T follicular helper cell (primary cell): ENCODE measurements at regions not wholly inside any gene's neighbourhood (a gene's known extent, or its start where the extent isn't known, plus 50 kb on each side); places are given as distances from the start of the nearest gene placed in this dataset.
"Not testable (repeated sequence)": the region's sequence is repeated elsewhere in the genome, so short reads cannot be mapped to it uniquely, and the experiment has no call there.

Experiments used
- DNase-seq: peaks from one replicate; pipeline ENCODE4 v3.0.0-alpha.2; 2020; ENCODE audit warnings: low read depth

DNA sequence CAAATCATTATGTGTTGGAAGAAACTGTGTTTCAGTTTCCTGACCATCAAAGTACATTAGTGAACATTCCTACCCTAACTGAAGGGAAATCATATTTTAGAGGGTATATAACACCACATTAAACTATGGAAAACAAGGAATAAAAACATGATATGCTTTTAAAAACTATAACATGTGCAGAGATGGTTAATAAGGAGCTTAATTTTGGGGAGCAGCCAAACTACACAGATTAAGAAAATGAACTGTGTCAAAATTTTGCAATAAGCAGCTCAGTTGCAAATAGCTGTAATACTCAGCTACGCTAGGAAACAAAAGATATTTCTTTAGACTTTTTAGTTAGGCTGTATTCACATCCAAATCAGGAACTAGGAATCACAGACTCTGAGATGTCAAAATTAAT, 1115.7 kb upstream of the CELF2 start:
- DNase-seq: no peak

DNA sequence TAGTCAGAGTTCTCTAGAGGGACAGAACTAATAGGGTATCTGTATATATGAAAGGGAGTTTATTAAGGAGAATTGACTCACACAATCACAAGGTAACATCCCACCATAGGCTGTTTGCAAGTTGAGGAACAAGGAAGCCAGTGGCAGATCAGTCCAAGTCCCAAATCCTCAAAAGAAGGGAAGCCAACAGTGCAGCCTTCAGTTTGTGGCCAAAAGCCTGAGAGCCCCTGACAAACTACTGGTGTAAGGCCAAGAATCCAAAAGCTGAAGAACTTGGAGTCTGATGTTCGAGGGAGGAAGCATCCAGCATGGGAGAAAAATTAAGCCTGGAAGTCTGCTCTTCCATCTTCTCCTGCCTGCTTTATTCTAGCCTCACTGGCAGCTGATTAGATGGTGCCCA, 1107.2 kb upstream of the CELF2 start:
- DNase-seq: no peak

DNA sequence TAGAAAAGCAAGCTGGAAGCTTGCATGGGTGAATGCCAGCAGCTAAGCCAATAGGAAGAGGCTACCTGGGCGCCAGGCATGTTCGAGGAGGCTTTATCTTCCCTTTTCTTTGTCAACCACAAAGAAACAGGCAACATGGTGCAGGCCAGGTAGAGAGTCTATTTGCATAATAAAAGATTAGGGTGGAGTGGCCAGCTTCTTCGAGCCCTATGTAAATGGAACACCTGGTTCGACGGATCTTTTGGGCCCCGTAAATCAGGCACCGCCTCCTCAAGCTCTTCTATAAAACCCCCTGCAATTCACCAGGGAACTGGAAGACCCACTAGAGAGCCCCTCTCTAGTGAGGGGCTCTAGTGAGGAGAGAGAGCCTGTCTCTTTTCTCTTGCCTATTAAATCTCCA, 1106.2 kb upstream of the CELF2 start:
- no peak for DNase-seq

DNA sequence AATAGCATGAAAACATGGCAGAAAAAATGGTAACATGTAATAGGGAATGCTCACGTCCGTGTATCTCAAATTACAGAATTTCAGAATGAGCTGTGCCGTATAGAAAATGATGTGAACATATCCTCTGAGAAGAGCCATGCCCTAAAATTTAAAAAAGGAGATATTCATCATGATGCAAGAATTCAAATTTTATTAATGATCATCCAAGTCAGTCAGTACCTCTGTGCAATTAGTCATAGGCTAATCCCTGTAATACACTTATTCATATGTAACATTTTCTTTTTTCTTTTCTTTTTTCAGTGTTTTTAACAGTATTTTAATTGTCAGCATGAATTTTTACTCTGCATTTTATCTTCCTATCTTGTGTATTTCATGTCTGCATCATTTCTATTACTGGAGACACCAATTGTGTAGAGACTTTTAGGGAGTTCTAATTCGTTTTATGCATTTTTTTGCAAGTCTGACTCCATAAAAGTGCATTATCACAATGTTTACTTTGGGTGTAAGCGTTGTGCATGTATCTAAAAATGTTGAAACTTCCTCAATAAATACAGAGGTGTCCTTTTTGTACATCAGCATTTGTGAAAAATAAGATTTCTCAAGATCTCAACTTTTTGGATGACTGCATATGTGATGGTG, 1103.7 kb upstream of the CELF2 start:
- no peak for DNase-seq

DNA sequence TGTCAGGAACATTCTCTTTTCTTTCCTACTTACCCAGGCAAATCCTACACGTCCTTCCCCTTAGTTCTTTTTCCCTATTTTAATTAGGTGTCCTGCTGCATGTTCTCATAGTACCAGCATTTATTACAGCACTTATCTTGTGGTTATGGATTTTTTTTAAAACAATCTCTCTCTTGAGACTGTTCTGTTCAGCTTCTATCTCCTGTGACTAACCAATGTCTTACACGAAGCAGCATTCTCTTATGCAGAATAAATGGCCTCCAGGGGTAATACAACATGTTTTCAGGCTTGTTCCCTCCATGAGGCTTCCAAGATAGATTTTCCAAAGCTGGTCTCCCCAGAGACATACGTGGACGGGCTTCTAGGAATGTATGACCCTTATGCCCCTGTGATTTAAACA, 1096.1 kb upstream of the CELF2 start:
- DNase-seq: no peak

DNA sequence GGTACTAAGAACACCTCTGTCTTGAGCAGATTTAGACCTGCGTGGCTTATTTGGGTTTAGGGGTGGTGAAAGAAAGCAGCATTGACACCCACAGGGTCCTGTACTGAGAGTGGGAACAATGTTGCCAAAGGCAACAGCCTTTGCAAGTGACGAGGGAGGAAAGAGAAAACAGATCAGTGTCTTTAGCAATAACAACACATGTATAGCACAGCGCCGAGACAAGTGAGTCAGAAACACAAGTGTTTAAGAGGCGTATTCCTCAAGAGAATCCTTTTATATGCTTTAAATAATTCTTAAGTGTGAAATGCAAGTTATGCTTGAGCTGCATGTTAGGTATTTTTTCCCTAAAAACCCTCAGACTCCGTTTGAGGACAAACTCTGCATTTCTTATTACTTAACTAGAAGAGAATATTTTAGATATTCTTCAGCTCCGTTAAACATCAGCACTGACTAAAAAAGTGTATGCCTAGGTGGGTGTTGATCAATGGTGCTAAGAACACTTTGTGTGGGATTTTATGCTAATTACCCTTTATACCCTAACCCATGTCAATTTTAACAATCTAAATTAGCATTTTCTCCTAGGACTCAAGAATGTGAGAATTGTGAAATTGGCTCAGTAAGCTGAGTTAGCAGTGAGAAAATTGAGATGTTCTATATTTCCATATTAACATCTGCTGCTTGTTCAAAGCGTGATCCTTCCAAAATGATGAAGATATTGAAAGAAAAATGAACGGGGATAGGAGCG, 1095.4 kb upstream of the CELF2 start:
- DNase-seq: no peak

DNA sequence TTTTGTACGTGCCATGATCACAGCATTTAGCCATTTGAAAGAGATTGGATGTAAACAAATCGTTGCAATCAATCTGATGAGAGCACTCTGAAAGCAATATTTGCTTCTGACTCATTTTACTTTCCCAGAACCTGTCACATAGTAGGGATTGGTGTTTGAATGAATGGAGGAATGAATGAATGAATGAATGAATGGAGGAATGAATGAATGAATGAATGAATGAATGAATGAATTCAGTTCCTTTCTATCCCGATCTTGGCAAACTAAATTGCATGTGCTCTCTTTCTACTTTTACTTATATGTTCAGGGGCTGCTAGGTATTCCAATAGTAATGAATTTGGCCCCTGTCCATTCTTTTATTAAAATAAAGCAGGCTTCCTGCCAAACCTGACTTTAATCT, 1091.7 kb upstream of the CELF2 start:
- DNase-seq: no peak

DNA sequence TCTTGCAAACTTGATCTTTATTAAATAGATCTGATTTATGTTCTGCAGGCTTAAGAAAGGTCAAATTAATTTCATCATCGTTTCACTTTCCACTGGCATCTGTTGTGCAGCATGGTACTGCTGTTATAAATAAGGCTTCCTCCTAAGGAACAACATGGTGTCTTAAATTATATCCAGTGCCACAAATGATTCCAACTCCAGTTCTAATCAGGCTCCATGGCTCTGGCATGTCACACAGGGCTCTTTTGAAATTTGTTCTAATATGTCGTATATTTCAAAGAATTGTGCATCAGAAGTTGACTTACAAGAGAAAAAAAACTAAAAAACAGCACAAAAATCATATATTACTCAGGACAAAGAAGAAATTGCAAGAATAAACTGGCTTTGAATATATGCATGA, 1090.8 kb upstream of the CELF2 start:
- no peak for DNase-seq

DNA sequence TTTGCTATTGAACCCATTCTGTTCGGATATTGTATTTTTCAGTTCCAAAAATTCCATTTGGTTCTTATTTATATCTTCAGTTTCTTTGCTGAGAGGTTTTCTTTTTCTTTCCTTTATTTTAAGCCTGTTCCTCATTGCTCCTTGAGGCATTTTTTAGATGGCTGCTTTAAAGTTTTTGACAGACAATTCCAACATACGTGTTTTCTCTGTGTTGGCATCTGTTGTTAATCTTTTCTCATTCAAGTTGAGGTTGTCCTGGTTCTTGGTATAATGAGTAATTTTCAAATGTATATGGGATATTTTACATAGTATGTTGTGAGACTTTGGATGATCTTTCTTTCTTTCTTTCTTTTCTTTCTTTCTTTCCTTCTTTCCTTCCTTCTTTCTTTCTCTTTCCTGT, 1078.0 kb upstream of the CELF2 start:
- DNase-seq: no peak

DNA sequence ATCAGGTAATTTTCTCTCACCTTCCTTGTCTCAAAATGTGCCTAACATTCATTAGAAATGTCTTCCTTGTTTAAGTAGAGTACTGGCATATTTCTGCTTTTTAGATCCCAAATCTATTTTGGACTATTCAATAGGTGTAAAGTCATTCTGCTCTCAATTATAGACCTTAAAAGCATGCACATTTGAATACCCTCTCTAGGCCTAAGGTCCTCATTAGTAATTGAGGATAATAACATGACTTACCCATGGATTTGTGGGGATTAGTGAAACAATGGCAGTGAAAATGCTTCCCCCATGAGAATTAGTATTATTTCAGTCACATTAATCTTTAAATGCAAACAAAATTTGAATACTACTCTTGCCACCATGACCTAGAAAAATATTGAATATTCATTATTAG, 1073.0 kb upstream of the CELF2 start:
- DNase-seq: no peak

DNA sequence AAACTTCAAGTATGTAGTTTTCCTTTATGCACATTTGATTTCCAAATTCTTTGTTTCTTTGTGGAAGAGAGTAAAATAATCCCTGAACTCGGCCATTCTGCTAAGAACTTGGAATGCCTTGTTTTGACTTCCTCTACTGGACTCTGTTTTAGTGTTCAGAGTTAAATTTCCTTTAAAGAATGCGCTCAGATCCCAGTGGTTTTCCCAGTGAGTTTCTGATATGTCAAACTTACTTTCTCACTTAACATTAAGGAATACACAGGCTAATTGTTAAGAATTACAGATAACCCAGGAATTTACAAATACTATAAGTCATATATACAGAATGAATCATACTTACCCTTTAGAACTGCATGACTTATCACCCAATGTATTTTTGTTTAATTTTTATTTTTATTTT, 1067.6 kb upstream of the CELF2 start:
- DNase-seq: no peak

DNA sequence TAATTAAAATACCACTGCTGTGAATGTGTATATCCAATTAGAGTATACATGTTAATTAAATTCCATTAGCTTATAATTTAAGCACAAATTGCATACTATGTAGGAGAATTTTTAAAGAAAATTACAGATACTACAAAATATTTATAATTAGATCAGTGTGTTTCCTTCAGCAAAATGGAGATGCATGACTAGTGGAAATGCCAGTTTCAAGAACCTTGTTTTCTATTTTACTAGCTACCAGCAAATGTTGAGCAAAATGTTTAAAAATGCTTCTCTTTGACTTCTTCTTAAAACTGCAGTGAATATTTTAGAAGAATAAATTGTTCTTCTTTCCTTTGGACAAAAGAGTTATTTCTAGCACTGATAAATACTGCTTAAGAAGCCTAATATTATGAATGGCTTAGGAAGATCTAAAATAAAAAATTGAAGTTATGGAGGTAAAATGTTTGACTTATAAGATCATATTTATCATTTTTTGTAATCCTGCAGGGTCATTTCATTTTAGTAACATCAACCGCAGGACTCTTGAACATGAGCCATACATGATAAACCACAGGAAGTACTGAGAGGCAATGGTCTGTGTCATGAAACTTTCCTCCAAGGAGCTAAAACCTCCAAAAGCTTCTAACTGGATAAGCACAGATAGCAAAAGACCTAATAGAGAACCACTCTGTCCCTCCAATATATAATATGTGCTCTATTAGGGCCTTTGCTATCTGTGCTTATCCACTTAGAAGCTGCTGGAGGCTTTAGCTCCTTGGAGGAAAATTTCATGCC, 1066.0 kb upstream of the CELF2 start:
- DNase-seq: no peak

DNA sequence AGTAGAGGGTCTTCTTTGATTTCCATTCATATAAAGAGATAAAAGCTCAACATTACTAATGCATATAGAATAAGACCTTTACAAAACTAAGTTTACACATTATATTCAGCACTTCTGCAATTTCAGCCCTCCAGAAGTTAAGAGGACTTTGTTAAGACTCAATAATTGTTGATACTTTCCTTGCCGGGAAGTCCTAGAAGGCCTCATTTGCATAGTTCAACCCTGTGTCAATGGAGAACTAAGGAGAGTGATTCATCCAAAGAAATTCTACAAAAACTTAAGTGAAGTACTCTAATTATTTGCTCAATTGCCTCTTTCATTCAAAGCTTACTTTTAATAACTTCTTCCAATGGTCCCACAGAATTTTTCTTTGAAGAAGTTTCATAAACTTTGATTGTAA, 1060.3 kb upstream of the CELF2 start:
- no peak for DNase-seq

DNA sequence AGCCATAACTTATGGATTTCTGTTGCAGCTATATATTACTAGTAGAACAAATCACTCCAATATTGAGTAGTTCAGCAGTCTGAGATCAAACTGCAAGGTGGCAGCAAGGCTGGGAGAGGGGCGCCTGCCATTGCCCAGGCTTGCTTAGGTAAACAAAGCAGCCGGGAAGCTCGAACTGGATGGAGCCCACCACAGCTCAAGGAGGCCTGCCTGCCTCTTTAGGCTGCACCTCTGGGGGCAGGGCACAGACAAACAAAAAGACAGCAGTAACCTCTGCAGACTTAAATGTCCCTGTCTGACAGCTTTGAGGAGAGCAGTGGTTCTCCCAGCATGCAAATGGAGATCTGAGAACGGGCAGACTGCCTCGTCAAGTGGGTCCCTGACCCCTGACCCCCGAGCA, 1059.8 kb upstream of the CELF2 start:
- not testable (repeated sequence) for DNase-seq

DNA sequence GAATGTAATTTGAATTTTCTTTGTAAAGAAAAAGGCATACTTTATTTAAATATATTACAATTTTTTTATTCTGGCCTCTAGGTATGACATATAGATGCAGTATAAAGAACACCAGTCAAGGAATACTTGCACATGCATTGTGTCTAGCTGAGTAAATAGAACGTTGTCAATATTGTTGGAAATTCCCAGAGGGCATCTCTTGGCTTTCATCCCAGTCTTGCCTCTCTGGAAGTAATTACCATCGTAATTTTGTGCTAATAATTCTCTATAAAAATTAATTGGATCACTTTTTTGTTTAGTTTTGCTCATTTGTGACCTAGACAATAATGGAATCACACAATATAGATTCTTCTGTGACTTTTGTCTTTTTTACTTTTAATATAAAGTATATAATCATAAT, 1052.3 kb upstream of the CELF2 start:
- DNase-seq: no peak

DNA sequence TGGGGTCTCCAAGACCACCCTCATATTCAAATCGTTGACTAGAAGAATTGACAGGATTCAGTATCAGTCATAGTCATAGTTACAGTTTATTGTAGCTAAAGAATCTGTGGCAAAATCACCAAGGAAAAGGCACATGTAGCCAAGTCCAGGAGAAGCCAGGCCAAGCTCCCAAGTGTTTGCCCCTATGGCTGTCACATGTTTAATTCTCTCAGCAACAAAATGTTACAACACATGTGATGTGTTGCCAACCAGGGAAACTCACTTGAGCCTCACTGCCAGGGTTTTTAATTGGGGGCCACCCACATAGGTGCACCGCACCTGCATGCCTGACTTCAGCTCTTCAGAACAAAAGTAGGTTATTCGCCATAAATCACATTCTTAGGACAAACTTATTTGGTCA, 1030.9 kb upstream of the CELF2 start:
- DNase-seq: no peak

DNA sequence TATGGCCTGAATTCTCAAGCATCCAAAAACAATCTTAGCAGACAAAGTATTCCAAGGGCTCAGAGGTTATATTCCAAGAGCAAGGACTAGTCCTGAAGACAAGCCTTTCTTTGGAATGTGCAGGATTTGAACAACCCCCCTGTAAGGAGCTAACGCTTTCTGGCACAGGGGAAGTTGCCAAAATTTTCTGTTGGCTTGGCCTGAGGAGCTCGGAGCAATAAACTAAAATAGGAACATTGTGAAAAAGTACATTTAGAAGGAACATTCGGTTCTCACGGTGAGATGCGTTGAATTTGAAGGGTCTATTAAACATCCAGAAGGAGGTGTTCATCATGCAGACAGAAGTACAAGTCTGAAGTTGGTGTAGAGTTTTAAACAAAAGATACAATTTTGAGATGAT, 1030.5 kb upstream of the CELF2 start:
- no peak for DNase-seq

DNA sequence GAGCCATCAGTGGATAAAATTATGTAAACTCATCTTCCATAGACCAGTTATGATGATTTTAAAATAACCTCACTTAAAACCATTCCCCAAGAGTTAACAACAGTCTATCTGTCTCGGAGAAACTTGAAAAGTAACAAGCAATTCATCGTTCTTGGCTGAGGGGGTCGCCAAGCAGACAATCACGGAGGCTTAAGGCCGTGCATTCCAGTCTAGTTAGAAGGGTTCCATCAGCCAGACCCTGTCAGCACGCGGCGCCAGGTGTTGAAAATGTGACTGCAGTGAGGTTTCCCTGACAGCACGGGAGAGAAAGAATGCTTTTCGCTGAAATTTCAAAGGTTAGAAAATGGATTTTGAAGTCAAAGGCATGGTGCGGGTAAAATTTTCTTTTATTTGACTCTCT, 1025.0 kb upstream of the CELF2 start:
- no peak for DNase-seq

DNA sequence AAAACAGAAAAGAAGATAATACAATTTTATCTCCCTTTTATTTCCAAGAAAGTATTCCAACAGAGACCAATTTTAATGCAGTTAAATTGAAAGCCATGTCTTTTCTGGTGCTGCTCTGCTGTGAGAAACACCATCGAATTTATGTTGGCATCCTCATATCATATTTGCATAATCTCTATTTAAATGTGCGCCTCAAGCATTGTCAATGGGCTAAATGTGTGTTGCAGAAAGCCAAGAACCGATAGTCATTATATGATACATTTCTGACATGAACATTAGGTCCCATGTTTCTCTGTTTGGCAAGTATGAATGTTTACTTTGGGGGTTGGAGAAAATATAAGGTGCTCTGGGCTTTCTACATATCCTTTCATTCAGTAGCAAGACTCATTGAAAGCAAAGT, 1023.5 kb upstream of the CELF2 start:
- no peak for DNase-seq

DNA sequence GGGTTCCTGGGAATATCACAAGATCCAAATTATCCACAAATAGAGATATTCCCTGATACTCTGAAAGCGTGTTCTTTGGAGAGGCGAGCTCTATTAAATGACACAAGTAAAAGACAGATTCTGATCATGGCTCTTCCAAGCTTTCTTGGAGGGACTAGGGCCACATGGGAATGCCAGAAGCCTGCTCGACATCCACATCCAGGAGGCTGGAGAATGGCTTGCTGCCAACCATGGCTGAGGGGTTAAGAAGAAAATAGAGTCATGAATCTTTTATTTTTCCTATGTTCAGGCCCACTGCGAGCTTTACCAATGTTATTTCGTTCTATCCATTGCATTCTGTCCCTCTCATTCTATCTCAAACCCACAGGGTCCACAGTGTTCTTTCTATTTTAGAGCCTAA, 1018.0 kb upstream of the CELF2 start:
- DNase-seq: no peak

DNA sequence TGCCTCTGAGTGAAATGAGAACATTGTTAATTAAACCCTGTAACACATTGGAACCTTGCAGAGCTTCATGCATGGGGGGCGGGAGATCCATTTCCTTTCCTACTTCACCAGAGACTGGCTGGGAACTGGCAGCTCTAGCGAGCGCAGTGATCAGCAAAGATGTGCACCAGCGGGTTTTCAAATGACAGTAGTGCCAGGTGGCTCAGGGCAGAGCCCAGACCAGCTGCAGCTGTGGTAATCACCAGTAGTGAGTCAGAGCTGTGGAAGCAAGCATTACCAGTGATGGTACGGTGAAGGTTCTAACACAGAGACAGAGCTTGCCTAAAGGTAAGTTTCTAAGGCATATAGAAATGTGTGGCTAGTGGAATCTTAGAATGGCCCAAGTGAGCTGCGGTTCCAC, 1009.7 kb upstream of the CELF2 start:
- no peak for DNase-seq

DNA sequence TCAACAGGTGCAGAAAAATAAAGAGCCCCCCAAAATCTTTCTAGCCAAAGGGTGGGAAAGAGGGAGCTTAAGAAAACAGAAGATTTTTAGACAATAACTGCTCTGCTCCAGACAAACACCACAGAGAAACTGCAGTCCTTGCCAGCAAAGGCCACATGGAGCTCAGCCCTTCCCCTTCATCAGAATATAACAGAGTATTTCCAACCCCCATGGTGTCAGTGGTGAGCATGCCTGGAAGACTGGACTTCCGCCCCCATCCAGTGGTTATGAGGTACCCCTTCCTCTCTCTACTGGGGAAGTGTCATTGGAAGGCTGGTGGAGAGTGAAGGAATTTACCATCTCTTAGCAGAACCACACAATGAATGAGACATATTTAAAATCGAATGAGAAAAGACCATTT, 1007.3 kb upstream of the CELF2 start:
- DNase-seq: no peak

DNA sequence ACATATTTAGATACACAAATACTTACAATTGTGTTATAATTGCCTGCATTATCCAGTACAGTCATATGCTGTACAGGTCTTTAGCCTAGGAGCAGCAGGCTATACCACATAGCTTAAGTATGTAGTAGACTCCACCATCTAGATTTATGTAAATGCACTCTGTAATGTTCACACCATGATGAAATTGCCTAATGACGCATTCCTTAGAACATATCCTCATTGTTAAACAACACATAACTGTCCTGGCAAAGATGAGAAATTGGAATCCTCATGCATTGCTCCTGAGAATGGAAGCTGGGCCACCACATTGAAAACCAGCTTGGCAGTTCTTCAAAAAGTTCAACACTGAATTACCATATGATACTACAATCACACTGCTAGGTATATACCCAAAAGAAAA, 1002.8 kb upstream of the CELF2 start:
- DNase-seq: no peak
